CD4-positive, alpha-beta T cell treated with Interleukin-17A for 4 hours (primary cell): ENCODE measurements at regions not wholly inside any gene's neighbourhood (a gene's known extent, or its start where the extent isn't known, plus 50 kb on each side); places are given as distances from the start of the nearest gene placed in this dataset.

Source experiments
- DNase-seq: peaks from one replicate; pipeline ENCODE4 v3.0.0-alpha.2; 2020; ENCODE audit warnings: mixed read lengths

DNA sequence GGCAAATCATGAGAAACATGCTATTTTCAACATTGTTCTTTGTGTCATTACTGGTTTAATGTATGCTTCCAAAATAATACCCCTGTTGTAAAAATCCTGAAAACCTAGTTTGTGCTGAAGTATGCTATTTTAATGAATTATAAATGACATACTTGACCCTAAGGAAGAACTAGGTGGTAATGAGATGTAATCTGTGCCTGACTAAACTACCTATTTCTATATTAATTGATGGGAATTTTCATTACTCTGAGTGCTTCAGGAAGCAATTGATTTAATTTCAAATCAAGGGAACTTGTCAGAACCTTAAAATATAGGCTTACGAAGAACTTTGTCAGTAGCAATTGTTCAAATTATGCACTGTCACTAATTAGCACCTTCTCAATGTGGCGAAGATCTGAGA lies 1005.6 kb upstream of the SLC10A2 start:
- DNase-seq = no peak

DNA sequence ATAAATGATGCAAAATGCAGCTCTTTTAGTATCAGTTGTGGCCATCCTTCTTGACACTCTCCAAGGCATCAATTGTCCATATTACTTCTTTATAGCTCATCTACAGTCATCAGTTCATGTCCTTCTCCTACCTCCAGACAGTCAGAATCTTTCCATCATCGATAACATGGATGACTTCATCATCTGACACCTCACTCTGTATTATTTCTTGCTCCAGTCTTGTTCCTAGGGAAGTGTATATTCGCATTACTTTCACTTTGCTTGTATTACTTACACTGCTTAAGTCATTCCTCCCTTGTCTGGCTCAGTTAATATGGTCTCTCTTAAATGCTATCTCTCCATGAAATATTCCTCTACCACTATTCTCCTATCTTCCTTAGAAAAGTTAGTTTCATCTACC lies 999.1 kb upstream of the SLC10A2 start:
- no peak for DNase-seq

DNA sequence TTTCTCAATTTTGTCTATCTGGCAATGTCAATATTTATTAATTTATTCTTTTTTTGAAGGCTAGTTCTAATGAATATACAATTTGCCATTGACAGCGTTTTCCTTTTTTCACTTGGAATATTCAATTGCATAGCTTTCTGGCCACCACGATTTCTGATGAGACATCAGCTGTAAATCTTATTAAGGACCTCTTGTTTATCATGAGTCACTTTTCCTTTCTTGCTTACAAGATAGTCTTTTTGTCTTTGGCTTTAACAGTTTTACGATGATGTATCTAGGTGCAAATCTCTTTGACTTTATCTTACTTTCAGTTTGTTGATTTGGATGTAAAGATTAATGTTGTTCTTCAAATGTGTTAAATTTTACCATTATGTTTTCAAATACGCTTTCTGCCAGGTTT lies 991.6 kb upstream of the SLC10A2 start:
- no peak for DNase-seq

DNA sequence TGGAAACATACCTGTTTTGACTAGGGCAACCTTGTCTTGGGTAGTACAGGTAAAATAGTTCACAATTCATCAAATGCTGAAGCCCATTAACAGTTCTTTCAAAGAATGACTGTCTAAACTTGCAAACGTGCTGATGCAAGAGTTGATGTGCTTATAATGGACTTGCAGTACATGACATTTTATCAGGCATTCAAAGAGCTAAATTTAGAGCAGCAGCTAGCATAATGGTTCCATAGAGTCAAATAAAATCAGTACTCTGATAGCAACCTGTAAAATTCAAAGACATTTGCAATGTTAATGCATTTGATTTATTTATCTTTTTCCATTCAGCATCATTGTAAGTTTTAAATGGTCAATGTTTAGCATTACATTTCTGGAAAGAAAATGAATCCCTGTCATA lies 979.7 kb upstream of the SLC10A2 start:
- DNase-seq = no peak

DNA sequence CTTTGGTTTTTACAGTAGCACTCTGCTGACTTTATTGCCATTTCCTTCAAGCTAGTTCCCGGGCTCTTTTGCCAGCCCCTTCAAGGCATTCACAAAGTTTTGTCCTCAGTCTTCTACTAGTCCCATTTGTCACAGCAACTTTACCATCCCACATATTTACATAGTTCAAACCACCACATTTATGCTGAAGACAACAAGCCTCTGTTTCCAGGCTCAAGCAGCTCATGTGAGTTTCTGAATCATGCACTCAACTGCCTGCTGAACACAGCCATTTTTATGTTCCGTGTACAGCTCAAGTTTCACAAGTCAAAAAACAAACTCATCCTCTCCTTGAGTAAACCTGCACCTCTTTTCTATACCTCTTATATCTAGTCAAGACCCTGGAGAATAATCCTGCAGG lies 977.0 kb upstream of the SLC10A2 start:
- no peak for DNase-seq

DNA sequence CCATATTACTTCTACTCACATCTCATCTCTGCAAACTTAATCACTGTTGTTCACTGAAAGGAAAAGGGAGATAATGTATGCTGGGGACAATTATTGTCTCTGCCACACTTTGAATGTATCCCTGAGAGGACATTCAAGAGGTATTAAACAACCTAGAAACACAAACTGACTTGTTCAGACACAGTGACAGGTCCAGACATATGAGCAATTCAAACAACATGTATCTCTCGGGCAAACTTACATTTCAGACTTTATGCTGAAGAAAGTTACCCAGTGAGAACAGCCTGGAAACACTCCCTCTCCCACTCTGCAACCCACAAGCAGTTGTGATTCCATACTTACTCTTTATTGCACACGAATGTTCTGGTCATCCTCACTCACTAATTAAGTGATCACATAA lies 968.7 kb upstream of the SLC10A2 start:
- no peak for DNase-seq

DNA sequence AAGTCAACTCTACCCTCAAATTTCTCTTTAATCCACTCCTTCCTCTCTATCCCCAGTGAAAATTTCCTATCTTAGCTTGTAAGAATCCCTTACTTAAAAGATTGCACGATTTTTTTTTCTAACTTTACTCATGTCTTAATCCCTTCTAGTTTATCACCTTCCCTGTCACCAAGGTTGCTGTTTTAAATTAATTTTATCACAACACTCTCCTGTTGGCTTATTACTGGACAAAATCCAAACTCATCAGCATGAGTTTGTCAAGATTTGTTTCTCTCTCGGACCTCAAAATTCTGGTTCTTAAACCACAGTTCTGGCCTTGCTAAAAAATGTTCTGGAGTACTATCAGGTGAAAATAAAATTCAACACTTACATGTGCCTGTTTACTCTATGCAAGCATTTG lies 959.1 kb upstream of the SLC10A2 start:
- no peak for DNase-seq

DNA sequence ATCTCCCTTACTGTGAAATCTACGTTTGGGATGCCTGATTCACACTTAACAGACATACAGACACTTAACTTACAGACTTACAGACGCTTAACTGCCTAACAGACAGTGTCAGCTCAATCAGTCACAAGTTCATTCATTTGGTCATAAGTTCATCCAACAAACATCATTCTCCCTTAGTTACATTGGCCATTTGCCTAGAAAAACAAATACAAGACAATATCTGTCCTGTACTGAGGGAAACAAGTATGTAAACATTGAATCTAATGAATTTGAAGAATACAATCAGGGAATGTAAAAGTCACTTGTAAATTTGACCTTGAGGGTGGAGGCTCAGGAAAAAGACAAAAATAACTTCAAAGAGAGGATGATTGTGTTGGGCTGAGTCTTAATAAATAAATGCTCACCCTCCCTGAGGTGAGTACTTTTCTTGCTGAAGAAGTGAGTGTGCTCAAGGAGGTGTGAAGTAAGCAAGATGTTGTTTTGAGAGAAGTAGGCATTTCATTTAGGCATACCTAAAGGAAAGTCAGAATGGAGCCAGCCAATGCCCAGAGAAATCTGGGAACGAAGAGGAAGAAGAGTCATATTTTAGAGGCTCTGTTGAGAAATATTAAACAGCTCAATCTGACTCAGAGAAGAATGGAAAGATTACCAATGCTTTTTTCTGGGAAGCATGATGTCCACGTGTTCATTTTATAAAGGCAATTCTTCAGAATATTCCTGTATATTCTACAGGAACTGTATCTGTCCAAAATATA lies 958.4 kb upstream of the SLC10A2 start:
- no peak for DNase-seq

DNA sequence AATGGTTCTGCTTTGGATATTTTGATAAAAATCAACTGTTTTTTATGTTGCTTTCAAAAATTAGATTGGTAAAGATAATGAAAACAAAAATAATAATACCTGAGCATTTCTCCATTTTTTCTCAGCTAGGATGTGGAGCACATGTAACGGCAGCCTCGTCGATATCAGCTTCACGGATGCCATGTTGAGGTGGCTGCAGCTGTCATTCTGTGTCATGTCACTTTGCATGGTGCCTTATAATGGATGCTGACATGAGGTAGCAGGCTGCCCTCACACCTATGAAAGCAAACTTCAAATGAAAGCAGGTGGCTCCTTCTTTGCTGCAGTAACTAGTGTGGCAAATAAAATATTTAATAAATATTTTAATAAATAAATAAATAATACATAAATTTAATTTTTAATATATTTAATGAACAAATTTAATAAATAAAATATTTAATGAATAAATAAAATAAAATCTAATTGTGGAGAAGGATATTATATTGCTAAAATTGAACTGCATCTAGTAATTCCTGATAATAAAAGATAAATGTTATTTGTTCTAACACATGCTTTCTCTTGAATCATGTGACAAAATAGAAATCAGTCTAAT lies 955.7 kb upstream of the SLC10A2 start:
- DNase-seq = no peak

DNA sequence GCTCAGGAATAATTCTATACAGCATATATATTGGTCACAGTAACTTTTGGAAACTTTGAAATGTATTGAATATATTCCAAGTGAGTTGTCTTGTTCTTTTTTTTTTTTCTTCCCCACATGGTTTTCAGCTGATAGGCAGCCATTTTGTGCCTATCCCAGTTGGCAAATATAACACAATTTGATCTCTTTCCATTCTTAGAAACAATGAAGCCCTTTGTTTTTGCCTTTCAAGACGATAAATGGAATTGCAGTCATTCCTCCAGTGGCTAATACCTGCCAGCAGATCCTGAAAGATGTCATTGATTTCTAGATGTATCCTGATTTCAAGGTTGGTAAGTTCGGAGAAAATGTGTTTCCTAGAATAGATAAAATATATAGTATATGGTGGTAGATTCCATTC lies 951.1 kb upstream of the SLC10A2 start:
- DNase-seq = no peak

DNA sequence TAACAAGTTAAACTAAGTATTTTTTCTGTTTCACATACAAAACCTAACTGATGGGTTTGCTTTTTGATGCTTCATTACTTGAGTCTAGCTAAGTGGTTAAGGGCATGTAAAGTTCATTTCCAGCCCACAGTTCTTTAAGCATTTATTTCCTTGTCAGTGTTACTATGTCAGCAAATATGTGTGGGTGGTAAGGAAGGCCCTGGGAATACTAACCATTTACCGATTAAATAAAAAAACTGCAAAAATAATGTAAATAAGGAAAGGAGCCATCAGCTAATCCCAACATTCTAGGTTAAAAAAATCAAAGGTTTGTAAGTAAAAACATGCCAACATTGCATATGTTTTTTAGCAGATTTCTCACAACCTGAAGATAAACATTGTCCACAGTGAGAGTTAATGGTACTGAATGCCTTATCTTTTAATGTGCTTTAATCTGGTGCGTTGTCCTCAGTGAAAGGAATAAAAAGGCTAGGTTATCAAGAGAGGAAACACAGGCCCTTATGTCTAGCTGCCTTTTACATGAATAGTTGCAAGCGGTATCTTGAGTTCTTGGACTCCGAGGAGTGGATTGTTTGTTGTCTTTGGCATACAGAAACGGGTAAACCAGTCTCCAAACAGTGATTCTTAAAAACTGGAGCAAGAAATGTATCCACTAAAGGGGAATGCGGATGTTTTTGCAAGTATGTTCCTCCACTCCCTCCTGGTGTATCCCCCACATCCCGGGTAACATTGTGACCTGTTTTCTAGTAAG lies 949.6 kb upstream of the SLC10A2 start:
- DNase-seq = no peak

DNA sequence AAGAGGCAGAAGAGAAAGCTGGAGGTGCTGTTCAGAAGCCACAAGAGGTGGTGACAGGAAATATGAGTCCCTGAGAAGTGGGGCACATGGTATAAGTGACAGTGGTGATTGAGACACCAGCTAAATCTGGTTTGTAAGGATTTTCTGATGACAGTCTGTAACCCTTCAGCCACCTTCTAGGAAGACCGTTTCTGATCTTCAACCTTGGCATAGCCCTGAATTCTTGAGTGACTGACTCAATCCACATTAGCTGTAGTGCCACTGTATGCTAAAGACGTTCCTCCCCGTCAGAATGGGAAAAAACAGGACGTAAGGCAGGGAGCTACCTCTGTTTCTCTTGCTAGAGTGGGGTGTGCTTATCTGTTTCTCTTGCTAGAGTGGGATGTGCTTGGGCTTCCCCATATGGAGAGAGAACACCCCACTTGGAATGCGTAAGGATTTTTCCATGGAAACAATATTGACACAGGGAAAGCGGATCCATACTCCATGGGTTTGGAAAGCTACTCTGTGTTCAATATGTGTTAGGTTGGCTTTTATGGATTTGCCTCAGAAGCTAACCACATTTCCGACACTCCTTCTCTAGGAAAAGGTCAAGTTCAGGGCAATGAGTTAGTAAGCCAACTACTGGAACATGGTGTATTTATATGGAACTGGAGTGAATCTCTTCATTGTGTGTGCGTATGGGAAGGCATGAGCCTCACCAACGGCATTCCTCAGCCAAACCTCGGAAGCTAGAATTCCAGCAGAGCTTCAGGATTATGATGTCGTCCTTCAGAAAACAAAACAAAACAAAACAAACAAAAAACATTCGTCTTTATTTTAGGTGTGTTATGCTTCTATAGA lies 948.8 kb upstream of the SLC10A2 start:
- no peak for DNase-seq

DNA sequence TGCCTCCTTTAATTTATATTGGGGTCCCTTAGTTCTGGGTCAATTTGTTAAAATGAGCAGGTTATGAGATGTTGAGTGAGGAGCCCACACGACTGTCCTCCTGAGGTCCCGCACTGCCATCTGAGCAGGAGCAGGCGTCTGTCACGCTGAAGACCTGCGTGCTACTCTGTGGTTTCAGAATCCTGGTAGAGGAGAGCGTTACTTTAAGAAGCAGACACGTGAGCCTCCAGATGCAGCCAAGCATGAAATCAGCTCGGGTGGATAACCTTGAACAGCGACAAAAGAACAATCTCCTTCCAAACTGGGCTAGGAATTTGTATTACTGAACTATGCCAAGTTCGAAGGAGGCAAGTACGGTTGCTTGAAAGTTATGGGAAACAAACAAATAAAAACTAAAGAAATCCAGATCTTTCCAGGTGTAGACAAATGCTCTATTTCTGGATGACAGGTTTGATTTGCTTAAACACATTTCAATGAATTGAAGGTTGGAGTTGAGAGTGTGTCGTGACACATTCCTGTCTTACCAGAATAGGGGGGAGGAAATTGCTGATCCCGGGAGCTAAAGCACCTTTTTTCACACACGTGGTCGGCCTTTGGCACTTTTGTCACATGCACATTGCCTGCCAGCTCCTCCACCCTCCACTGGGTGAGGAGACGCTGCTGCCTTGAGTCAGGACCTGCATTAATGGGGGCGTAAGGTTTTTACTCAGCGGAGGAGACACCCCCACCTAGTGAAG lies 945.5 kb upstream of the SLC10A2 start:
- no peak for DNase-seq

DNA sequence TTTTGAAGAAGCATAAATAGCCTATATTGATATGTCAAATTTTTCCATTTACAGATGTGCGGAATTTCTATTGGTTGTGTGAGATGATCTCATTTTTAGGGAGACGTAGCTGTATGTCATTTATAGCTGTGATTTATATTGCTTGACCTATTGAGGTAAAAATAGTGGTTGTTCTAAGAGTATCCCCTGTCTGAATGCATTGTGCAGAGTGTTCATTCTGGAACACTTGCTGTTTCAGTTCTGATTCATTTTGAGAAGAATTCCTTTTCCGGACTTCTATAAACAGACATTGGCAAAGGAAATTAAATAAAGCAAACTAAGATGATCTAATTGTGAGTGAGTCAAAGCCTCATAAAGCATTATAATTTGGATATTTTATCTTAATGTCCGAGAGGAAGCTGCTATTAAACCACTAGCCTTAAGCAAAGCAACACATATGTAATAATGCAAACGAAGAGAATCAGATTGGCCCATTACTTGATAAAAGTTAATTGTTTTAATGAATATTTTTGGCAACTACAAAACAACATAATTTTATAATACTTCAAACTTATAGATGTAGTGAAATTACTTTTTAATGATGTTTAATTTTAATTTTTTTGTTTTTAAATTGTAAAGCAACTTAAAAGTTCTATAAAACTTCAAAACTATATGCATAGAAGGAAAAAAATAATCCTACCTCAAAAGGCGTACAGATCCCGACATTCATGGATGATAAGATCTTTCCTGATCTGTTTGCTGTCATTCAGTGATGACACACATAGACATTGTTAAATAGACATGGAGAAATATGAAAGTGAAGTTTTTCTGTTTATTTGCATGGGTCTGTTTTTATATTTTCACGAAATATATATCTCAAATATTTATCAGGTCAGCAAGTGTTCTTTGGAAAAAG lies 942.6 kb upstream of the SLC10A2 start:
- no peak for DNase-seq

DNA sequence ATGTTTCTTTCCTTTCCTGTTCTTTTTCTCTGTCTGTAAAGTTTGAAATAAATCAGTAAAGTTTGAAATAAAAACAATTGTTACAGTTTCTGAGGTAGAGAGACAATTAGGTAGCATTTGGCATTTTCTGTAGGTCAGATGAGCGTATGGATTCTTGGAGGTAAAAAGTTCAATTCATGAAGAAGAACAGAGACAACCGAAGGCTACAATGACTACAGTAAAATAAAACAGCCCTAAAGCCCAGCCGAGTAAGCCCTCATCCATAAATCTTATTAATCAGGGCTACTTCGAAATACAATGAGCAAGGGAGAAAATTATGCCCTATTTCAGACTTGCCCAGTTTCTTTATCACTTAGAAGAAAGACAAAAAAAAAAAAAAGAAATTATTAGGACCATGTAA lies 941.9 kb upstream of the SLC10A2 start:
- no peak for DNase-seq

DNA sequence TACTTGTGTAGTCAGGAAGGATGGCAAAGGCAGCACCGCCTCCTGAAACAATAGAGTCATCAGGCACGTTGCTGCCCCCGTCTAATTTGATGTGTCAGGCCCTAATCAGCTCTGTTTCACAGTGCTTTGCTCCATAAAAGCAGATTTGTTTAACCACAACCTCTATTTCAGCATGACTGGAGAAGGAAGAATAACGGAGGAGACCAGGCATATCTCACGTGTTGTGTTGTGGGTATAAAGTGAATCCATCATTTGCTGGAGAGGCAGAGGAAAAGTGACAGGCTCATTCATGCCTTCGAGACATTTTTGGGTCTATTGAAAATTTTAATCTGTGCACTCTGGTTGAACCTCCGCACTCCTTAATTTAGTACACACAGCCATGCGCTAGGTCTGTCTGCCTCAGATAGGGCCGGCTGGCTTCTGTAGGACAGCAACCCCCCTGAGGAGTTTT lies 940.4 kb upstream of the SLC10A2 start:
- no peak for DNase-seq

DNA sequence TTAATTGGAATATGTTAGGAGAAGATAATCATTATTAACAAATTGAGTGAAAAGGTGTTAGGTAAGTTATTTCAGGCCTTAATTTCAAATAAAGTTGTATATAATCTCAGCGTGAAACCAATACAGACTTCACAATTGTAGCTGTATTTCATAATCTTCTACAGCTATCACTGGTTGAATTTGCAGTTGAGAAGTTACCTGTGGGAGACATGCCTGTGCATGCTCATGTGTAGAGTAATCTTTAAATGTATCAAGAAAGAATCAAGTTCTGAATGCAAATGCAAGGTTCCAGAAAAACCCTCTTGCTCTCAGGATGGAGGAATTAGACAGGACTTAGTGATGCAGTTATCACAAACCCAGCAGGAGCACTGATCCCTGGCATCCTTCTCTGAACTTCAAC lies 938.4 kb upstream of the SLC10A2 start:
- DNase-seq = no peak

DNA sequence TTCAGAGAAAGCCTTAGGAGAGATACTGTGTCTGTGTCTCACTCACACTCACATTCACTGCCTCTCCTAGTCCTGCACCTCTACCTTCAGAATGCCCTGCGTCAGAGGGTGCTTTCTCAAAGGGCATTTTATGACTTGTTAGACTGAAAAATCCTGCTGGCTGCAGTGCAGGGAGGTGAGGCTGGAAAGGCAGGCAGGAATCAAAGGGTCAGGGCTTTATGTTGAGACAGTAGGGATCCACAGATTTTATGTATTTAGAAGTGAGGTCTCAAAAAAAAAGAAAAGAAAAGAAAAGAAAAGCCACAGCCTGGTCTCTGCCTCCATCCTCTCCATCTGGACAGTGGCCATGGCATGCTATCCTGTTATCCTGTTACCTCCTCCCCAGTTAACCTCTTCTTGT lies 936.0 kb upstream of the SLC10A2 start:
- no peak for DNase-seq

DNA sequence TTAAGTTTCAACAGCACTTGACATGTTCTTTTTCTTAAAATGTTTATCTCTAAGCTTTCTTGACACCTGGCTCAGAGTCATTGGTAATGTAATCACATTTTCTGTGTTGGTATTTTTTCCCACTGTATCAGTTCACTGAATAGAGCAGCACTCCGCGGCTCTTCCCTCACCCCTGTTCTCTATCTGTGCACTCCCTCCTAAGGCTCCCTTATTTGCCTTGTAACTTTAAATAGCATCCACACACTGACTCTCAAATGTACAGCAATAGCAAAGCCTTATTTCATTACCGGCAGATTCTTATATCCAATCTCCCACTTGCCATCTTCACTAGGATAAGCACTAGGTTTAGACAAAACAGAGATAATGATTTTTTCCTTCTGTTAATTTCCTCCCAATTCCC lies 935.5 kb upstream of the SLC10A2 start:
- no peak for DNase-seq

DNA sequence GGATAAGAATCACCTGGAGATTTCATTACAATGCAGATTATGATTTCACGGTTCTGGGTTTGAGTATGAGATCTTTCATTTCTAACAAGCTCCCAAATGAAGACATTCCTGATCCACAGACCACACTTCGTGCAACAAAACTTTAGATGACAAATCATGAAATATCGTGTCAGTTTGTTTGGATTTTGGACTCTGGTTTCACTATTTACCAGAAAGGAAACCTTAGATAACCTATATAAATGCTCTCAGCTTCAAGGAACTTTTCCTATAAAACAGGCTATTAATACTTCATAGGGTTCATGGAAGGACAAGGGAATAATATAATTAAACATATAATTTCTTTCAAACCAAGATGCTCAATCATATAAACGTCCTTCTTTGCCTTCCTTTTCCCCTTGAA lies 930.5 kb upstream of the SLC10A2 start:
- no peak for DNase-seq

DNA sequence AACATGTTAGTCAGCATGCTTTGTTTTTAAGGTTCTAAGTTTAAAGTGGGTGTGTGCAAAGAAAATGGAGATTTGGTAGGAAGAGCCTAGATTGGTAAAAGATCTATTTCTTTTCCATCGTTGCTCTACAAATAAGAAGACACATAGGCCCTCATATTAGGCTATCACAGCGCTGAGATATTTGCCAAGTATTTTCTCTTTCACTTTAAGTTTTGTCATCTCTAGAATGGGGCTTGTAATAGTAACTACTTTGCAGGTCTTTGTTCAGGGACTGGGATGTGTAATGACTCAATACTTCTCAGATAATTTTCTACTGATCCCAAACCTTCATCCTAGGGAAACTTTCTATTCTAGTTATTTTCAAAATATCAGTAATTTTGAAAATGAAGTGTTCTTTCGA lies 917.7 kb upstream of the SLC10A2 start:
- no peak for DNase-seq

DNA sequence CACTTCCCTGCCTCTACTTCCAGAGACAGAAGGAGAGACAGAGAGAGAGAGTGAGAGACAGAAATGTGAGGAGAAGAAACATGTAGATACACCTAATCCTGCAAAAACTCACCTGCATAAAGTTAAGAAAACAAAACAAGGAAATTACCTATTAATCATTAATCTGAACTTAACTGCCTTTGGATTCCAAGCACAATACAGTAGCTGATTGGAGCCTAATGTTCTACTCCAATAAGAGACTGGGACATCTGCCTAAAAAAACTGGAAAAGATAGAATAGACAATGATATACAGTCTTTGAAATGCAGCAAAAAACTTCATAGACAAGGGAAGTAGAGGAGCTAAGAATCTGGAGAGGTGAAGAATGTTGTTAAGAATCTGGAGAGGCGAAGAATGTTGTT lies 910.2 kb upstream of the SLC10A2 start:
- no peak for DNase-seq
